NCI-H1048 (cell line): ENCODE measurements at regions not wholly inside any gene's neighbourhood (a gene's known extent, or its start where the extent isn't known, plus 50 kb on each side); places are given as distances from the start of the nearest gene placed in this dataset.

Source experiments
- DNase-seq: peaks from one replicate; lab custom pipeline; 2025; lab: John Stamatoyannopoulos, UW

GRCh38 chr12:82040987-82041743 lies 282.0 kb upstream of the PPFIA2 start:
- no peak for DNase-seq

DNA sequence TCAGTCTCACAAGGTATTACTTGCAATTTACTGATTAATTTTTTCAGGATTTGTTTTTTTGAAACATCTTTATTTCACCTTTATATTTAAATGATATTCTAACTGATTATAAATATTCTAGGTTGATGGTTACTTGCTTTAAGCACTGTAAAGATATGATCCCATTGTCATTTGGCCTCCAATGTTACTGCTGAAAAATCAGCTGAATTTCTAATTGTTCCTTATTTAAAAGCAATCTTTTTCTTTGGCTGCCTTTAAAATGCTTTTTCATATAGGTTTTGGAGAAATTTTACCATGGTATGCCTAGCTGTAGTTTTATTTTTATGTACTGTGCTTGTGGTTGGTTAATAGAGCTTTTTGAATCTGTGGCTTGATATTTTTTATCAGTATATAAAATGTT lies 275.6 kb upstream of the PPFIA2 start:
- DNase-seq = no peak

DNA sequence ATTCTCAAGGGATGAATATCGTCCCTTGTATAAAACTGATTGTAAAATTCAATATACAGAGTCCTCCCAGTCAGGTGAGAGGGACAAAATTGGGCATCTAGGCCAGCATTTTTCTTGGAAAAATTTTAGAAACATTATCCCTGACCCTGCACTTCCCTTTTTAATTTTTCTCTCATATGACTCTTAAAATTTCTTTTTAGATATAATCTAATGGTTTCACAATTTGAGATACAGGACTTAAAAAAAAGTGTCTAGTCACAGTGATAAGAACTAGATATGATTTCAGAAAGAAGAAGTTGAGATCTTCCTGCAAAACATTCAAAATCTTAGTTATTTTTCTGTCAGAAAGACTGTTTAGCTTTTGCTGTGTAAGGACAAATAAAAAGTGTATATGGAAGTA lies 270.8 kb upstream of the PPFIA2 start:
- no peak for DNase-seq

DNA sequence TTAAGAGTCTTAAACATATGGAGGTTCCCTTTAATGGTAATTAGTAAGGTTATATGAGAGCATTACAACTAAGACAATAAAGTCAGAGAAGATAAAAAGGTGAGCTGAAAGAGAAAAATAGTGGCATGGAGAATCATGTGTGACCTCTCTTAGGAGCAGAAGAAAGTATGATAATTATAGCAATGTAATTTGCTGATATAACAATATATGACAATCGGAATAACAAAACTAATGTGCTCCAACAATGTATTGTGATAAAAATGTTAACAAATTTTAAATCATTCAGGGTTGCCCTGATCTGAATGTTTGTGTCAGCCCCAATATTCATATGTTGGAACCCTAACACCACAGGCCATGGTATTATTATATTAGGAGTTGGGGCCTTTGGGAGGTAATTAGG lies 269.6 kb upstream of the PPFIA2 start:
- no peak for DNase-seq

- DNase-seq = no peak
Observed at GRCh38 chr12:82027612-82028011, 268.5 kb upstream of the PPFIA2 start.

GRCh38 chr12:82025462-82025861 lies 266.3 kb upstream of the PPFIA2 start:
- no peak for DNase-seq

DNA sequence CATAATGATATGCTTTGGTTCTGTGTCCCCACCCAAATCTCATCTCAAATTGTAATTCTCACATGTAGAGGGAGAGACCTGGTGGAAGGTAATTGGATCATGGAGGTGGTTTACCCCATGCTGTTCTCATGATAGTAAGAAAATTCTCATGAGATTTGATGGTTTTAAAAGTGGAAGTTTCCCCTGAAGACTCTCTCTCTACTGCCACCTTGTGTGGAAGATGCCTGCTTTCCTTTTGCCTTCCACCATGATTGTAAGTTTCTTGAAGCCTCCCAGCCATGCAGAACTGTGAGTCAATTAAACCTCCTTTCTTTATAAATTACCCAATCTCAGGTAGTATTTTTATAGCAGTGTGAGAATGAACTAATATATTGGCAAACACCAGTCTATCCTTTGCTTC lies 260.4 kb upstream of the PPFIA2 start:
- DNase-seq = no peak

GRCh38 chr12:82015623-82016347 lies 256.6 kb upstream of the PPFIA2 start:
- no peak for DNase-seq

GRCh38 chr12:82012176-82012575 lies 253.0 kb upstream of the PPFIA2 start:
- DNase-seq = no peak

DNA sequence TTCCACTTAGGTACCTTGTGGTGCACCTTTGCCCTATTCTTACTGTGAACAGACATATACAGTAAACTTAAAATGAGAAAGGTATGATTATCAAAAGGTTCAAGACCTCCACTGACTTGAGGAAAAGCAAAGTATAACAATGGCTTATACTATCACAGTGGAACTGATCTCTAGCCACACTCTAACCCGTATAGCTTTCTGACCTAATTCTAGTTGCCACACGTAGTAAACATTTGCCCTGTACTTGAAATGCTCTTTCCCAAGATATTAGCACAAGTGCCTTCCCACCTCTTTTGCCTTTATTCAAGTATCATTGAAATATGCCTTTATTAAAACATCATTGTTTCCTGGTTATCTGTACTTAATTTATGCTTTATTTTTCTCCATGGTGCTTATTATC lies 250.4 kb upstream of the PPFIA2 start:
- no peak for DNase-seq

DNA sequence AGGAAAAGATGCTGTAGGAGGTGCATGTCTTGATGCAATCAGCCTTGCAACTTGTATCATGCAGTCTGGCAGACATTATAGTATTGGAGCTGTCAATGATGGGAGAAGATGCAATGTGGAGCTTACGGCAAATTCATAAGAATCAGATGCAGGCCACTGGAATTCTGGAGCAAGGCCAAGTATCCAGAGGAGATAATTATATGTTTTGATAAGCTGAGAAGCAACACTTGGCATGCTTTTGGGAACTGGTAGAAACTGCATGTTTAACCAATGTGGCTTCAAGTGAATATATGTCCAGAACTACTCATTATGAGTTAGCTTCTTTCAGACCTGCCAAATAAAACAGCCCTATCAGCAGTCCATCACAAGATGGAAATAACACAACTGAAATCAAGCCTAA lies 249.1 kb upstream of the PPFIA2 start:
- DNase-seq = no peak

GRCh38 chr12:81998761-81999378 lies 239.7 kb upstream of the PPFIA2 start:
- no peak for DNase-seq

DNA sequence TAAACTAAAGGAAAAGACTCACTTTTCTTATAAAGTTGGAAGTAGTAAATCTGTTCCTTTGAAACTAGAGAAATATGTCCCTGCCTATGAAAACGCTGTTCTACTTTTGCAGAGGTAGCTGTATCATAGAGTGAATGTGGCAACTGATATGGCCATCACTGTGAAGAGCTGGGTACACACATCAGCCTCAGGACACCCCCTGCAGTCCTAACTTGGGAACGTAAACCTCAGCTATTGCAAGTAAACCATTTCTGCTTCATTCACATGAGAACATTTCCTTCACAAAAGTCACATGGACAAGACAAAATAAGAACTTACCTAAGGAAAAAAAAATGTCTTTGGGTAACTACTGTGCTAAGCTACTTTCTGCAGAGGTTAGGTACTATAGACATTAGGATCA lies 233.3 kb upstream of the PPFIA2 start:
- no peak for DNase-seq

DNA sequence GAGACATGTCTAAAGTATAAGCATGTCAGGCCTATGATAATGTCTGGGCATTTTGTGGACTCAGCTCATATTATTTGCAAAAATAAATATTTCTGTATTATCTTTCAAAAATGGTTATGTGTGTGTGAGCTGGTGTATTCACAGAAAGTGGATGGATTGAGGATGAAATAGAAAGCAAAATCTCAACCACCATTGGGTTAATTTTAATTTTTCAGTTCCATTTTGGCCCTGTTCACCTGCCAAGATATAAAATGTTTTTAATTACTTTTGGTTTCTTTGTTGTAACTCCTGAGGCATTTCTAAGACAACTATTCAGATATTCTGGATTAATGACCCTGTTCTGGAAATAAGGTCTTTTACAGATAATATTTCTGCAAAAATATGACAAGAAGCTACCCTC lies 232.7 kb upstream of the PPFIA2 start:
- DNase-seq = no peak

DNA sequence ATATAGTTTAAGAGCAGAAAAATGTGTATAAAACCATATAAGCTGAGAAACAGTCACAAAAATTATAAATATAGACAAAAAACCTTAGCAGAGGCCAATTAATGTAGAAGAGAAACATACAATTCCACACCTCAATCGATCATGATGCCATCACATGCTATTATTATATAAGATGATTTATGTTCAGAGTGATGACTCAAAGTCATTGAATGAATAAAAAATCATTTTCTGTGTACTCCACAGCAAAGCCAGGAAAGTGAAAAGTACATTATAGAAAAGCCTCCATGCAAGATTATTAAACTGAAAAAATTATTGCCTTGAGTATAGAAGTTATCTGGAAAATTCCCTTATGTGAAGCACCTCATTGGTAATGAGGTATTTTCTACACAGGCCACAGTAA lies 229.2 kb upstream of the PPFIA2 start:
- DNase-seq = no peak

GRCh38 chr12:81987371-81987770 lies 228.2 kb upstream of the PPFIA2 start:
- no peak for DNase-seq

- DNase-seq = no peak
Observed at GRCh38 chr12:81976661-81977060, 217.5 kb upstream of the PPFIA2 start.

DNA sequence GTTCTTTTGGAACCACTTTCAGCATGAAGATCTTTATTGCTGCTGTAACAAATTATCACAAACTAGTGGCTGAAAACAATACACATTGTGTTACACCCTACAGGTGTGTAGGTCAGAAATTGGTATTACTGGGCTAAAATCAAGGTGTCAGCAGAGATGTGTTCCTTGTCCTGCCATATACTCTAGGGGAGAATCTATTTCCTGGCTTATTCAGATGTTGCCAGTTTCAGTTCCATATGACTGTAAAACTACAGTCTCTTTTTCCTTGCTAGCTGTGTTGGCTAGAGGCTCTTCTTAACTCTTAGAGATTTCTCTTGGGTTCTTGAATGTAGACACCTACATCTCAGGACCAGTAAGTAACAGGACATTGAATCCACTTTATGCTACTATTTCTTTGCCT lies 215.6 kb upstream of the PPFIA2 start:
- no peak for DNase-seq

GRCh38 chr12:81968421-81968820 lies 209.3 kb upstream of the PPFIA2 start:
- no peak for DNase-seq

- DNase-seq = no peak
Observed at GRCh38 chr12:81963636-81964035, 204.5 kb upstream of the PPFIA2 start.

DNA sequence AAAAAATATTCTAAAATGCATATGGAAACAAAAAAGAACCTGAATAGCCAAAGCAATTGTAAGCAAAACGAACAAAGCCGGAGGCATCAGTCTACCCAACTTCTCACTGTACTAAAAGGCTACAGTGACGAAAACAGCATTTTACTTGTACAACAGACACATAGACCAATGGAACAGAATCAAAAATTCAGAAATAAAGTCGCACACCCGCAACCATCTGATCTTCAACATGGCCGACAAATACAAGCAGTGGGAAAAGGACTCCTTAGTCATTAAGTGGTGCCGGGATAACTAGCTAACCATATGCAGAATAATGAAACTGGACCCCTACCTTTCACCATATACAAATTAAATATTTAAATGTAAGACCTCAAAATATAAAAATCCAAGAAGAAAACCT lies 203.9 kb upstream of the PPFIA2 start:
- DNase-seq = no peak

- no peak for DNase-seq
Observed at GRCh38 chr12:81962126-81962856, 203.1 kb upstream of the PPFIA2 start.

GRCh38 chr12:81958406-81958805 lies 199.3 kb upstream of the PPFIA2 start:
- DNase-seq = no peak
